ENCODE measurements at regions not wholly inside any gene's neighbourhood (a gene's known extent, or its start where the extent isn't known, plus 50 kb on each side); places are given as distances from the start of the nearest gene placed in this dataset.

GRCh38 chr16:65936096-65936495, 430.4 kb upstream of the CDH5 start:
- Histone ChIP-seq H3K27me3 (ENCODE audit: control insufficient read depth, insufficient read depth, low read length) (no peaks in the 10 kb centered on the region), H3K4me3 (ENCODE audit: low read length) (no peak overlapping the region), H3K4me1 (ENCODE audit: control insufficient read depth, insufficient read depth, low read length) (no peaks in the 10 kb centered on the region), H3K36me3 (ENCODE audit: control insufficient read depth, insufficient read depth, low read length) (no peaks in the 10 kb centered on the region), H3K27ac (ENCODE audit: low read length) (no peak overlapping the region), H3K9me3 (ENCODE audit: control insufficient read depth, low read depth, low read length) (no peaks in the 10 kb centered on the region)
- DNase-seq, result no peak
- 38% methylated on average over 1 of the region's 2 CpGs for WGBS (ENCODE audit: insufficient coverage, low lambda C conversion rate)

GRCh38 chr16:65934443-65934842, 432.0 kb upstream of the CDH5 start:
- no peak for DNase-seq
- no peaks in the 10 kb centered on the region for H3K27me3 ChIP-seq (ENCODE audit: control insufficient read depth, insufficient read depth, low read length)
- 100% methylated on average over 1 of the region's 3 CpGs for WGBS (ENCODE audit: insufficient coverage, low lambda C conversion rate)
- H3K36me3 ChIP-seq (ENCODE audit: control insufficient read depth, insufficient read depth, low read length), result no peaks in the 10 kb centered on the region
- no peaks in the 10 kb centered on the region for H3K4me1 ChIP-seq (ENCODE audit: control insufficient read depth, insufficient read depth, low read length)
- H3K9me3 ChIP-seq (ENCODE audit: control insufficient read depth, low read depth, low read length), result no peaks in the 10 kb centered on the region
- H3K27ac ChIP-seq (ENCODE audit: low read length), result no peak overlapping the region
- H3K4me3 ChIP-seq (ENCODE audit: low read length), result no peak overlapping the region

GRCh38 chr16:65933703-65934102, 432.8 kb upstream of the CDH5 start:
- DNase-seq, result no peak
- Histone ChIP-seq H3K27ac (ENCODE audit: low read length) (no peak overlapping the region), H3K27me3 (ENCODE audit: control insufficient read depth, insufficient read depth, low read length) (no peaks in the 10 kb centered on the region), H3K36me3 (ENCODE audit: control insufficient read depth, insufficient read depth, low read length) (no peaks in the 10 kb centered on the region), H3K9me3 (ENCODE audit: control insufficient read depth, low read depth, low read length) (no peaks in the 10 kb centered on the region), H3K4me1 (ENCODE audit: control insufficient read depth, insufficient read depth, low read length) (no peaks in the 10 kb centered on the region), H3K4me3 (ENCODE audit: low read length) (no peak overlapping the region)
- no CpG with 5 or more reads among the region's 4 CpGs for WGBS (ENCODE audit: insufficient coverage, low lambda C conversion rate)

- H3K4me3 ChIP-seq (ENCODE audit: low read length), result no peak overlapping the region
- WGBS (ENCODE audit: insufficient coverage, low lambda C conversion rate), result no CpG with 5 or more reads among the region's 7 CpGs
- DNase-seq, result no peak
- no peaks in the 10 kb centered on the region for H3K9me3 ChIP-seq (ENCODE audit: control insufficient read depth, low read depth, low read length)
- no peaks in the 10 kb centered on the region for H3K27me3 ChIP-seq (ENCODE audit: control insufficient read depth, insufficient read depth, low read length)
- H3K27ac ChIP-seq (ENCODE audit: low read length), result no peak overlapping the region
- H3K4me1 ChIP-seq (ENCODE audit: control insufficient read depth, insufficient read depth, low read length), result no peaks in the 10 kb centered on the region
- no peaks in the 10 kb centered on the region for H3K36me3 ChIP-seq (ENCODE audit: control insufficient read depth, insufficient read depth, low read length)
Observed at GRCh38 chr16:65932350-65933072, 434.0 kb upstream of the CDH5 start.

- no peak overlapping the region for H3K27ac ChIP-seq (ENCODE audit: low read length)
- 57% methylated on average over 2 of the region's 4 CpGs for WGBS (ENCODE audit: insufficient coverage, low lambda C conversion rate)
- DNase-seq, result no peak
- H3K27me3 ChIP-seq (ENCODE audit: control insufficient read depth, insufficient read depth, low read length), result no peaks in the 10 kb centered on the region
- no peak overlapping the region for H3K4me3 ChIP-seq (ENCODE audit: low read length)
- no peaks in the 10 kb centered on the region for H3K9me3 ChIP-seq (ENCODE audit: control insufficient read depth, low read depth, low read length)
- no peaks in the 10 kb centered on the region for H3K4me1 ChIP-seq (ENCODE audit: control insufficient read depth, insufficient read depth, low read length)
- H3K36me3 ChIP-seq (ENCODE audit: control insufficient read depth, insufficient read depth, low read length), result no peaks in the 10 kb centered on the region
Observed at GRCh38 chr16:65922923-65923322, 443.6 kb upstream of the CDH5 start.

- H3K4me1 ChIP-seq (ENCODE audit: control insufficient read depth, insufficient read depth, low read length), result no peaks in the 10 kb centered on the region
- no CpG with 5 or more reads among the region's 6 CpGs for WGBS (ENCODE audit: insufficient coverage, low lambda C conversion rate)
- H3K27me3 ChIP-seq (ENCODE audit: control insufficient read depth, insufficient read depth, low read length), result no peaks in the 10 kb centered on the region
Observed at GRCh38 chr16:65919986-65920376, 446.5 kb upstream of the CDH5 start.

GRCh38 chr16:65919145-65919985, 447.1 kb upstream of the CDH5 start:
- no peak for DNase-seq
- Histone ChIP-seq H3K4me3 (ENCODE audit: low read length) (no peak overlapping the region), H3K9me3 (ENCODE audit: control insufficient read depth, low read depth, low read length) (no peaks in the 10 kb centered on the region), H3K27ac (ENCODE audit: low read length) (no peak overlapping the region), H3K4me1 (ENCODE audit: control insufficient read depth, insufficient read depth, low read length) (no peaks in the 10 kb centered on the region), H3K36me3 (ENCODE audit: control insufficient read depth, insufficient read depth, low read length) (no peaks in the 10 kb centered on the region), H3K27me3 (ENCODE audit: control insufficient read depth, insufficient read depth, low read length) (no peaks in the 10 kb centered on the region)
- WGBS (ENCODE audit: insufficient coverage, low lambda C conversion rate), result 88% methylated on average over 6 of the region's 27 CpGs

More at GRCh38 chr16:65919986-65920376, 446.5 kb upstream of the CDH5 start:
- Histone ChIP-seq H3K27ac (ENCODE audit: low read length) (no peak overlapping the region), H3K36me3 (ENCODE audit: control insufficient read depth, insufficient read depth, low read length) (no peaks in the 10 kb centered on the region), H3K4me3 (ENCODE audit: low read length) (no peak overlapping the region), H3K9me3 (ENCODE audit: control insufficient read depth, low read depth, low read length) (no peaks in the 10 kb centered on the region)
- DNase-seq, result no peak

- DNase-seq, result no peak
- H3K4me1 ChIP-seq (ENCODE audit: control insufficient read depth, insufficient read depth, low read length), result no peaks in the 10 kb centered on the region
- no CpG with 5 or more reads among the region's 2 CpGs for WGBS (ENCODE audit: insufficient coverage, low lambda C conversion rate)
- H3K9me3 ChIP-seq (ENCODE audit: control insufficient read depth, low read depth, low read length), result no peaks in the 10 kb centered on the region
- H3K27me3 ChIP-seq (ENCODE audit: control insufficient read depth, insufficient read depth, low read length), result no peaks in the 10 kb centered on the region
- no peak overlapping the region for H3K4me3 ChIP-seq (ENCODE audit: low read length)
- no peak overlapping the region for H3K27ac ChIP-seq (ENCODE audit: low read length)
- H3K36me3 ChIP-seq (ENCODE audit: control insufficient read depth, insufficient read depth, low read length), result no peaks in the 10 kb centered on the region
Observed at GRCh38 chr16:65917466-65917865, 449.0 kb upstream of the CDH5 start.

- no peaks in the 10 kb centered on the region for H3K4me1 ChIP-seq (ENCODE audit: control insufficient read depth, insufficient read depth, low read length)
- H3K4me3 ChIP-seq (ENCODE audit: low read length), result no peak overlapping the region
- WGBS (ENCODE audit: insufficient coverage, low lambda C conversion rate), result no CpG with 5 or more reads among the region's 4 CpGs
- no peaks in the 10 kb centered on the region for H3K9me3 ChIP-seq (ENCODE audit: control insufficient read depth, low read depth, low read length)
- no peak overlapping the region for H3K27ac ChIP-seq (ENCODE audit: low read length)
- DNase-seq, result no peak
- H3K36me3 ChIP-seq (ENCODE audit: control insufficient read depth, insufficient read depth, low read length), result no peaks in the 10 kb centered on the region
- no peaks in the 10 kb centered on the region for H3K27me3 ChIP-seq (ENCODE audit: control insufficient read depth, insufficient read depth, low read length)
Observed at GRCh38 chr16:65916995-65917394, 449.5 kb upstream of the CDH5 start.

- WGBS (ENCODE audit: insufficient coverage, low lambda C conversion rate), result 60% methylated on average over 1 of the region's 5 CpGs
- Histone ChIP-seq H3K36me3 (ENCODE audit: control insufficient read depth, insufficient read depth, low read length) (no peaks in the 10 kb centered on the region), H3K9me3 (ENCODE audit: control insufficient read depth, low read depth, low read length) (no peaks in the 10 kb centered on the region), H3K27ac (ENCODE audit: low read length) (no peak overlapping the region), H3K4me3 (ENCODE audit: low read length) (no peak overlapping the region), H3K27me3 (ENCODE audit: control insufficient read depth, insufficient read depth, low read length) (no peaks in the 10 kb centered on the region), H3K4me1 (ENCODE audit: control insufficient read depth, insufficient read depth, low read length) (no peaks in the 10 kb centered on the region)
- no peak for DNase-seq
Observed at GRCh38 chr16:65910291-65910690, 456.2 kb upstream of the CDH5 start.

Measured in large intestine (tissue), 3 donors.